Heart right ventricle (tissue), 16 donors: ENCODE measurements at regions not wholly inside any gene's neighbourhood (a gene's known extent, or its start where the extent isn't known, plus 50 kb on each side); places are given as distances from the start of the nearest gene placed in this dataset.

ENCODE experiments used
- ATAC-seq, 8 donors: fragments of 200-7000 bp; cut with Tn5 transposase; one replicate each; pipeline ENCODE4 v1.9.1; 2020; ENCODE audit warnings: mild to moderate bottlenecking in 8 of 8, moderate library complexity in 8 of 8, moderate number of reproducible peaks in 1 of 8
- DNase-seq, 2 donors: peaks; one replicate each; pipeline ENCODE4 v3.0.0-alpha.2; 2020
- H3K27ac ChIP-seq, 10 donors: fragments of 200-600 bp; sonication (generic) in 2 of 10; one replicate each; pipeline versions ENCODE4 v1.5.0 to v1.8.0; 2020 to 2022; ENCODE audit warnings: mild to moderate bottlenecking in 3 of 10
- H3K27me3 ChIP-seq, 7 donors: fragments of 200-600 bp; one replicate each; pipeline ENCODE4 v1.8.0; 2021 to 2022; ENCODE audit warnings: mild to moderate bottlenecking in 2 of 7
- H3K36me3 ChIP-seq, 9 donors: fragments of 200-600 bp; sonication (generic) in 1 of 9; one replicate each; pipeline versions ENCODE4 v1.5.0 to v1.8.0; 2020 to 2022; ENCODE audit warnings: mild to moderate bottlenecking in 2 of 9
- H3K4me1 ChIP-seq, 9 donors: fragments of 200-600 bp; sonication (generic) in 1 of 9; one replicate each; pipeline versions ENCODE4 v1.5.0 to v1.8.0; 2020 to 2022; ENCODE audit warnings: mild to moderate bottlenecking in 4 of 9
- H3K4me3 ChIP-seq, 10 donors: fragments of 200-600 bp; sonication (generic) in 2 of 10; one replicate each; pipeline versions ENCODE4 v1.5.0 to v1.8.0; 2020 to 2022; ENCODE audit warnings: mild to moderate bottlenecking in 7 of 10, moderate library complexity in 2 of 10
- H3K9me3 ChIP-seq, 11 donors: fragments of 200-600 bp in 10 of 11; sonication (generic) in 2 of 11; one replicate each; pipeline versions ENCODE4 v1.5.0 to v1.8.0; 2013 to 2022; ENCODE audit warnings: mild to moderate bottlenecking in 2 of 11, control low read depth in 1 of 11, moderate library complexity in 1 of 11
- CTCF ChIP-seq, 9 donors: fragments of 200-600 bp; sonication (generic) in 2 of 9; IDR thresholded peaks; one replicate each; pipeline versions ENCODE4 v1.5.0 to v1.8.0; 2021 to 2022; ENCODE audit warnings: antibody characterized with exemption in 9 of 9, mild to moderate bottlenecking in 5 of 9, moderate library complexity in 1 of 9
- WGBS, 2 donors: extraction: QIAGEN DNeasy Blood & Tissue Kit; methylation state at CpG; one replicate each; pipeline ENCODE4 v1.1.7; 2013; ENCODE audit warnings: inconsistent platforms in 1 of 2; 5-methylcytosine and 5-hydroxymethylcytosine counted together
- intact Hi-C, 10 donors: fragments of 100-400 bp; cut with DNase I; formaldehyde crosslinking; loops; one replicate each; pipeline versions ENCODE4 v1.11.1 to v1.14.2; 2022
- donor health status: Arrhythmogenic right ventricular cardiomyopathy.
- donor health status: ischemic (EF 13 %, LVEDD 7.1; RV severe dilation, severe dysfunction).
- donor health status: healthy with polysubstance abuse.
- donor health status: DM: no; HTN: yes; CAD: no.
- donor health status: DM: no; HTN: no; CAD: no.
- donor health status: ischemic (EF 25% LVEDD 6.9; RV normal size, moderate dysfunction).
- donor health status: ischemic (EF 25% LVEDD 5.7; RV mildly dilated, moderate dysfunction).
- donor health status: healthy.
- donor health status: DM: yes; HTN: yes; CAD: no.
- donor health status: Ischemic cardiomyopathy.
- donor health status: ischemic (EF 35%, LVEDD 5.7; RV mildly dilated, moderate dysfunction).
- donor health status: nonischemic (EF 11% LVEDD 7.7; RV severe dilation, severe dysfunction).
- donor health status: DM: yes; HTN: yes; CAD: no.
- donor health status: PGD.
- donor health status: ischemic (EF 29% LVEDD 5.4; RV normal size, mild dysfunction).
- donor health status: nonischemic (EF 23%, LVEDD 6.1; RV moderate dilation, normal function).

GRCh38 chr15:96002890-96003859, 327.3 kb upstream of the NR2F2 start:
- DNase-seq (no peak), ATAC-seq (no peak)
- H3K9me3 ChIP-seq, result no peaks in the 10 kb centered on the region
- 95 to 96% methylated on average over 5 of the region's 5 CpGs for WGBS, 2 donors
- no peak for TF ChIP-seq CTCF (IDR thresholded peaks at IDR 0.05)
- H3K4me1 ChIP-seq, result no peaks in the 10 kb centered on the region
- H3K27me3 ChIP-seq, result no peaks in the 10 kb centered on the region
- no peaks in the 10 kb centered on the region for H3K36me3 ChIP-seq
- intact Hi-C loops, result no loop called here
- no peak overlapping the region for H3K4me3 ChIP-seq
- no peak overlapping the region for H3K27ac ChIP-seq

- Histone ChIP-seq H3K4me1 (no peaks in the 10 kb centered on the region), H3K27ac (no peak overlapping the region), H3K36me3 (no peaks in the 10 kb centered on the region), H3K4me3 (no peak overlapping the region), H3K9me3 (no peaks in the 10 kb centered on the region), H3K27me3 (no peaks in the 10 kb centered on the region)
- no peak for TF ChIP-seq CTCF (IDR thresholded peaks at IDR 0.05)
- ATAC-seq (no peak), DNase-seq (no peak)
- 85 to 90% methylated on average over 2 of the region's 2 CpGs for WGBS, 2 donors
- intact Hi-C loops, result loop anchor here in 1 of 10 donors (2.0 kb wide), 1 partner anchor 59 kb away; no protein-coding TSS in a partner anchor
Observed at GRCh38 chr15:96005906-96006305, 324.6 kb upstream of the NR2F2 start.

GRCh38 chr15:96011136-96011535, 319.4 kb upstream of the NR2F2 start:
- DNase-seq (no peak), ATAC-seq (no peak)
- H3K36me3 ChIP-seq, result no peaks in the 10 kb centered on the region
- intact Hi-C loops, result no loop called here
- H3K4me3 ChIP-seq, result no peak overlapping the region
- WGBS, 2 donors, result 89 to 90% methylated on average over 5 of the region's 5 CpGs
- no peaks in the 10 kb centered on the region for H3K4me1 ChIP-seq
- no peak for TF ChIP-seq CTCF (IDR thresholded peaks at IDR 0.05)
- no peaks in the 10 kb centered on the region for H3K27me3 ChIP-seq
- no peak overlapping the region for H3K27ac ChIP-seq
- peaks cover 0 to 4% (median 0%) of the 10 kb centered on the region in 11 donors for H3K9me3 ChIP-seq

- Histone ChIP-seq H3K27ac (no peak overlapping the region), H3K4me3 (no peak overlapping the region), H3K4me1 (no peaks in the 10 kb centered on the region), H3K27me3 (no peaks in the 10 kb centered on the region), H3K9me3 (peaks cover 0 to 4% (median 0%) of the 10 kb centered on the region in 11 donors), H3K36me3 (no peaks in the 10 kb centered on the region)
- TF ChIP-seq CTCF (IDR thresholded peaks at IDR 0.05), result no peak
- intact Hi-C loops, result no loop called here
- 85 to 89% methylated on average over 2 of the region's 2 CpGs for WGBS, 2 donors
- DNase-seq (no peak), ATAC-seq (no peak)
Observed at GRCh38 chr15:96014939-96015338, 315.6 kb upstream of the NR2F2 start.
